Ishikawa (cell line): ENCODE measurements at regions not wholly inside any gene's neighbourhood (a gene's known extent, or its start where the extent isn't known, plus 50 kb on each side); places are given as distances from the start of the nearest gene placed in this dataset.

ENCODE experiments used
- CEBPB ChIP-seq: IDR thresholded peaks from 2 replicates; pipeline ENCODE4 v1.6.1; 2012
- CREB1 ChIP-seq: IDR thresholded peaks from 2 replicates; pipeline ENCODE4 v1.6.1; 2012; ENCODE audit warnings: low read depth
- EGR1 ChIP-seq: IDR thresholded peaks from 2 replicates; pipeline ENCODE4 v1.6.1; 2012
- EP300 ChIP-seq: IDR thresholded peaks from 2 replicates; pipeline ENCODE4 v1.6.1; 2012; ENCODE audit warnings: borderline replicate concordance
- FOXM1 ChIP-seq: IDR thresholded peaks from 2 replicates; pipeline ENCODE4 v1.6.1; 2012; ENCODE audit warnings: low read depth, borderline replicate concordance
- MAX ChIP-seq: IDR thresholded peaks from 2 replicates; pipeline ENCODE4 v1.6.1; 2012
- NFIC ChIP-seq: IDR thresholded peaks from 2 replicates; pipeline ENCODE4 v1.6.1; 2012
- RAD21 ChIP-seq: IDR thresholded peaks from 2 replicates; pipeline ENCODE4 v1.6.1; 2012; ENCODE audit warnings: low read depth
- REST ChIP-seq: IDR thresholded peaks from 2 replicates; pipeline ENCODE4 v1.6.1; 2012; ENCODE audit warnings: low read depth, mild to moderate bottlenecking
- TAF1 ChIP-seq: IDR thresholded peaks from 2 replicates; pipeline ENCODE4 v1.6.1; 2012; ENCODE audit warnings: low read depth, mild to moderate bottlenecking
- TCF12 ChIP-seq: IDR thresholded peaks from 2 replicates; pipeline ENCODE4 v1.6.1; 2012; ENCODE audit warnings: low read depth
- TEAD4 ChIP-seq: IDR thresholded peaks from 2 replicates; pipeline ENCODE4 v1.6.1; 2012
- USF1 ChIP-seq: IDR thresholded peaks from 2 replicates; pipeline ENCODE4 v1.6.1; 2012
- YY1 ChIP-seq: IDR thresholded peaks from 2 replicates; pipeline ENCODE4 v1.6.1; 2012; ENCODE audit warnings: low read depth
- ZBTB7A ChIP-seq: IDR thresholded peaks from 2 replicates; pipeline ENCODE4 v1.6.1; 2012; ENCODE audit warnings: low read depth

- no peak for TF ChIP-seq EP300
These were observed 1017.8 kb upstream of the CHAC2 start for GRCh38 chr2:52749764-52750163.

- TF ChIP-seq ZBTB7A (no peak), YY1 (no peak)
These were observed 1022.5 kb upstream of the CHAC2 start for GRCh38 chr2:52745144-52745543.

- no peak for TF ChIP-seq CREB1
- TF ChIP-seq RAD21: no peak
- no peak for TF ChIP-seq YY1
- TF ChIP-seq ZBTB7A: no peak
- no peak for TF ChIP-seq TAF1
- TF ChIP-seq TEAD4: no peak
- no peak for TF ChIP-seq TCF12
- no peak for TF ChIP-seq MAX
- TF ChIP-seq FOXM1: no peak
These were observed 1034.7 kb upstream of the CHAC2 start for GRCh38 chr2:52732849-52733395.

- TF ChIP-seq YY1: no peak
These were observed 1043.0 kb upstream of the CHAC2 start for GRCh38 chr2:52724585-52724984.

GRCh38 chr2:52717836-52718235, 1049.8 kb upstream of the CHAC2 start:
- no peak for TF ChIP-seq MAX

- TF ChIP-seq FOXM1 (no peak), RAD21 (no peak), TAF1 (no peak), CREB1 (no peak), CEBPB (no peak)
These were observed 1056.6 kb upstream of the CHAC2 start for GRCh38 chr2:52710810-52711618.

GRCh38 chr2:52704251-52704650, 1063.4 kb upstream of the CHAC2 start:
- TF ChIP-seq FOXM1 (no peak), CEBPB (no peak), MAX (no peak), TCF12 (no peak), ZBTB7A (no peak), EGR1 (no peak), REST (no peak), USF1 (no peak), TAF1 (no peak), RAD21 (no peak), EP300 (no peak), NFIC (no peak), CREB1 (no peak), TEAD4 (no peak), YY1 (no peak)

GRCh38 chr2:52703004-52703403, 1064.6 kb upstream of the CHAC2 start:
- TF ChIP-seq YY1: no peak
- TF ChIP-seq TAF1: no peak
- TF ChIP-seq FOXM1: no peak
- no peak for TF ChIP-seq CEBPB
- no peak for TF ChIP-seq EGR1
- no peak for TF ChIP-seq USF1
- no peak for TF ChIP-seq ZBTB7A
- no peak for TF ChIP-seq CREB1
- TF ChIP-seq RAD21: no peak
- no peak for TF ChIP-seq NFIC
- no peak for TF ChIP-seq MAX
- TF ChIP-seq EP300: no peak
- TF ChIP-seq REST: no peak
- no peak for TF ChIP-seq TCF12
- no peak for TF ChIP-seq TEAD4
